Testis (tissue), 2 donors: ENCODE measurements at regions not wholly inside any gene's neighbourhood (a gene's known extent, or its start where the extent isn't known, plus 50 kb on each side); places are given as distances from the start of the nearest gene placed in this dataset.

Experiments
- CTCF ChIP-seq, 3 experiments: fragments of 450-650 bp in 2 of 3; fragments of 200-600 bp in 1 of 3; sonication (generic) in 1 of 3; IDR thresholded peaks; one replicate each; pipeline ENCODE4 v1.5.1; 2016 to 2019; ENCODE audit warnings: antibody characterized with exemption in 3 of 3, mild to moderate bottlenecking in 2 of 3, moderate library complexity in 1 of 3
- POLR2A ChIP-seq: fragments of 450-650 bp; IDR thresholded peaks from one replicate; pipeline ENCODE4 v1.6.1; 2017; ENCODE audit warnings: antibody characterized with exemption, mild to moderate bottlenecking, moderate library complexity

- TF ChIP-seq CTCF (IDR thresholded peaks at IDR 0.05) (no peak), POLR2A (no peak)
Measured at GRCh38 chr11:128086794-128087193, 500.6 kb downstream of the ETS1 start.
